IMR-90 (cell line): ENCODE measurements at regions not wholly inside any gene's neighbourhood (a gene's known extent, or its start where the extent isn't known, plus 50 kb on each side); places are given as distances from the start of the nearest gene placed in this dataset.

Source experiments
- ATAC-seq: fragments of 200-7000 bp; cut with Tn5 transposase; 2 replicates; pipeline ENCODE4 v1.9.1; 2020; ENCODE audit warnings: low read depth, mild to moderate bottlenecking, moderate library complexity
- BruUV-seq: library from RNA; stranded (reverse); fragments of 400-500 nt; replicated peaks from 2 replicates; lab custom pipeline; 2021; lab: Mats Ljungman, UMichigan
- CTCF ChIA-PET: fragments of 300-600 bp; formaldehyde crosslinking; extraction: SDS; loops from one replicate; lab custom pipeline; 2021; ENCODE audit warnings: antibody characterized with exemption; lab: Yijun Ruan, JAX
- POLR2A ChIA-PET: fragments of 300-600 bp; sonication (Branson Sonifier 250); formaldehyde crosslinking; loops from one replicate; lab custom pipeline; 2022; ENCODE audit warnings: antibody characterized with exemption; ENCODE audit not compliant: unreplicated experiment; lab: Charles Lee
- DNase-seq: peaks from one replicate; pipeline ENCODE4 v3.0.0; 2013
- H2AFZ ChIP-seq: replicated peaks from 2 replicates; pipeline ENCODE3; 2013; ENCODE audit warnings: low read length, mild to moderate bottlenecking; ENCODE audit not compliant: poor library complexity
- H2AK5ac ChIP-seq: 2 replicates; pipeline ENCODE4 v1.6.1; 2013; ENCODE audit warnings: low read depth, low read length, inconsistent platforms
- H2AK9ac ChIP-seq: replicated peaks from 2 replicates; pipeline ENCODE3; 2013; ENCODE audit warnings: mild to moderate bottlenecking, low read depth, low read length, moderate library complexity; ENCODE audit not compliant: poor library complexity
- H2BK120ac ChIP-seq: 2 replicates; pipeline ENCODE4 v1.6.1; 2013; ENCODE audit warnings: low read depth, low read length, inconsistent platforms
- H2BK15ac ChIP-seq: 3 replicates; pipeline ENCODE4 v1.6.1; 2013; ENCODE audit warnings: low read depth, low read length, inconsistent platforms
- H2BK20ac ChIP-seq: 2 replicates; pipeline ENCODE4 v1.6.1; 2013; ENCODE audit warnings: low read depth, mild to moderate bottlenecking, inconsistent platforms, low read length, moderate library complexity
- H2BK5ac ChIP-seq: 2 replicates; pipeline ENCODE4 v1.6.1; 2013; ENCODE audit warnings: mild to moderate bottlenecking, low read depth, low read length, inconsistent platforms; ENCODE audit not compliant: poor library complexity, severe bottlenecking
- H3K14ac ChIP-seq: replicated peaks from 2 replicates; pipeline ENCODE4 v1.6.1; 2013; ENCODE audit warnings: low read depth, low read length, inconsistent platforms
- H3K18ac ChIP-seq: 2 replicates; pipeline ENCODE4 v1.6.1; 2013; ENCODE audit warnings: low read depth, low read length, control low read depth
- H3K23ac ChIP-seq: 2 replicates; pipeline ENCODE4 v1.6.1; 2013; ENCODE audit warnings: low read depth, low read length, inconsistent platforms
- H3K27ac ChIP-seq: 2 replicates; pipeline ENCODE4 v1.5.1; 2013; ENCODE audit warnings: mild to moderate bottlenecking, control low read depth, low read length; ENCODE audit not compliant: insufficient read depth
- H3K27me3 ChIP-seq: 2 replicates; pipeline ENCODE4 v1.6.1; 2013; ENCODE audit warnings: low read length; ENCODE audit not compliant: control insufficient read depth, insufficient read depth
- H3K36me3 ChIP-seq: 2 replicates; pipeline ENCODE4 v1.6.1; 2013; ENCODE audit warnings: low read length, mixed read lengths; ENCODE audit not compliant: control insufficient read depth, insufficient read depth
- H3K4ac ChIP-seq: 2 replicates; pipeline ENCODE4 v1.6.1; 2013; ENCODE audit warnings: low read depth, low read length, inconsistent platforms
- H3K4me1 ChIP-seq: 2 replicates; pipeline ENCODE4 v1.6.1; 2013; ENCODE audit warnings: low read length, mixed read lengths; ENCODE audit not compliant: control insufficient read depth, insufficient read depth
- H3K4me2 ChIP-seq: 2 replicates; pipeline ENCODE4 v1.6.1; 2013; ENCODE audit warnings: low read depth, mild to moderate bottlenecking, control low read depth, low read length, moderate library complexity
- H3K4me3 ChIP-seq: 2 replicates; pipeline ENCODE4 v1.5.1; 2013; ENCODE audit warnings: low read depth, mild to moderate bottlenecking, control low read depth, low read length, moderate library complexity; ENCODE audit not compliant: insufficient read depth
- H3K56ac ChIP-seq: 2 replicates; pipeline ENCODE4 v1.6.1; 2013; ENCODE audit warnings: low read length, inconsistent platforms; ENCODE audit not compliant: insufficient read depth; ENCODE audit errors: extremely low read depth
- H3K79me1 ChIP-seq, 2 experiments: 2 replicates each; pipeline ENCODE4 v1.6.1; 2013; ENCODE audit warnings: low read length in 2 of 2, inconsistent platforms in 1 of 2, low read depth in 1 of 2
- H3K9ac ChIP-seq: 2 replicates; pipeline ENCODE4 v1.6.1; 2013; ENCODE audit warnings: low read depth, low read length, control low read depth
- H3K9me1 ChIP-seq: 2 replicates; pipeline ENCODE4 v1.6.1; 2013; ENCODE audit warnings: low read length, inconsistent platforms; ENCODE audit not compliant: insufficient read depth
- H3K9me3 ChIP-seq: 2 replicates; pipeline ENCODE4 v1.6.1; 2013; ENCODE audit warnings: low read length; ENCODE audit not compliant: control insufficient read depth, insufficient read depth
- H4K20me1 ChIP-seq: 2 replicates; pipeline ENCODE4 v1.6.1; 2013; ENCODE audit warnings: low read length, inconsistent platforms; ENCODE audit not compliant: insufficient read depth
- H4K5ac ChIP-seq: 2 replicates; pipeline ENCODE4 v1.6.1; 2013; ENCODE audit warnings: mild to moderate bottlenecking, low read depth, low read length, control low read depth
- H4K8ac ChIP-seq, 2 experiments: 2 replicates each; pipeline ENCODE4 v1.6.1; 2013; ENCODE audit warnings: low read depth in 2 of 2, low read length in 2 of 2, control low read depth in 1 of 2, inconsistent platforms in 1 of 2
- H4K91ac ChIP-seq: 2 replicates; pipeline ENCODE4 v1.6.1; 2013; ENCODE audit warnings: low read depth, low read length, inconsistent platforms; ENCODE audit not compliant: insufficient read depth
- CEBPB ChIP-seq: IDR thresholded peaks from 2 replicates; pipeline ENCODE4 v1.6.1; 2012; ENCODE audit warnings: low read depth, low read length, improper control_type of control experiment
- USF2 ChIP-seq: fragments of 150-350 bp; IDR thresholded peaks from 2 replicates; pipeline ENCODE4 v1.6.1; 2017; ENCODE audit warnings: mild to moderate bottlenecking, antibody characterized with exemption, low read length, low read depth
- WGBS, 2 experiments: methylation state at CpG; one replicate each; pipeline versions ENCODE4 v1.1.5 to v1.1.7; 2013; ENCODE audit warnings: missing lambda C conversion rate in 2 of 2; ENCODE audit not compliant: insufficient read length in 1 of 2; ENCODE audit errors: extremely low coverage in 2 of 2; 5-methylcytosine and 5-hydroxymethylcytosine counted together
- dilution Hi-C: fragments of 300-500 bp; cut with HindIII; formaldehyde crosslinking; loops from one replicate; pipeline ENCODE4 v1.14.3; 2018; ENCODE audit warnings: low sequenced_read_pairs; ENCODE audit not compliant: unreplicated experiment
- in situ Hi-C: fragments of 300-500 bp; cut with MboI; formaldehyde crosslinking; loops from 3 replicates; pipeline ENCODE4 v1.14.3; 2019; ENCODE audit warnings: low sequenced_read_pairs, inconsistent platforms, mixed read lengths
- intact Hi-C: fragments of 100-400 bp; cut with micrococcal nuclease; formaldehyde crosslinking; loops from 2 replicates; pipeline ENCODE4 v1.10.0; 2022

- Histone ChIP-seq H3K27ac (no peak overlapping the region), H2AK5ac (no peak overlapping the region), H3K23ac (no peak overlapping the region), H2BK5ac (no peak overlapping the region), H3K56ac (no peak overlapping the region), H3K9me1 (no peaks in the 10 kb centered on the region), H2AFZ (no peak overlapping the region), H4K8ac (no peak overlapping the region), H3K14ac (no peak overlapping the region), H2BK120ac (no peak overlapping the region), H3K9me3 (peaks cover 5% of the 10 kb centered on the region), H3K18ac (no peak overlapping the region), H3K9ac (no peak overlapping the region), H3K4ac (no peak overlapping the region), H3K4me1 (no peaks in the 10 kb centered on the region), H4K91ac (no peak overlapping the region), H2BK20ac (no peak overlapping the region), H3K4me2 (no peak overlapping the region), H4K5ac (no peak overlapping the region), H3K4me3 (no peak overlapping the region), H4K20me1 (no peaks in the 10 kb centered on the region), H2BK15ac (no peak overlapping the region), H3K79me1 (no peaks in the 10 kb centered on the region), H3K27me3 (no peaks in the 10 kb centered on the region), H2AK9ac (no peak overlapping the region), H3K36me3 (no peaks in the 10 kb centered on the region)
- WGBS, 2 experiments, result 80% methylated on average over 1 of the region's 2 CpGs; no CpG with 5 or more reads in 1 of the 2 experiments
- ATAC-seq, result no peak
- TF ChIP-seq USF2 (no peak), CEBPB (peak; percentile 82)
- POLR2A ChIA-PET, result no interaction called here
- CTCF ChIA-PET, result no interaction called here
- no TSS peak for BruUV-seq
- dilution Hi-C loops, result no loop called here
- intact Hi-C loops, result no loop called here
- in situ Hi-C loops, result no loop called here
- no peak for DNase-seq
Measured at GRCh38 chr5:130801963-130802362, 363.1 kb downstream of the HINT1 start.
